ENCODE measurements at regions not wholly inside any gene's neighbourhood (a gene's known extent, or its start where the extent isn't known, plus 50 kb on each side); places are given as distances from the start of the nearest gene placed in this dataset.

- no peak overlapping the region for H3K4me3 ChIP-seq (ENCODE audit: low read depth, low read length)
- DNase-seq (ENCODE audit: low read depth), result no peak
- no peak for TF ChIP-seq CTCF (IDR thresholded peaks at IDR 0.05; ENCODE audit: control insufficient read depth, extremely low read depth, insufficient read depth)
Observed at GRCh38 chr21:35254006-35254764, 205.1 kb upstream of the RUNX1 start.

GRCh38 chr21:35252831-35253230 is 203.7 kb upstream of the RUNX1 start:
- H3K4me3 ChIP-seq (ENCODE audit: low read depth, low read length), result no peak overlapping the region
- DNase-seq (ENCODE audit: low read depth), result no peak
- no peak for TF ChIP-seq CTCF (IDR thresholded peaks at IDR 0.05; ENCODE audit: control insufficient read depth, extremely low read depth, insufficient read depth)

GRCh38 chr21:35249636-35250035 is 200.5 kb upstream of the RUNX1 start:
- peak; percentile 87 for DNase-seq (ENCODE audit: low read depth)
- no peak for TF ChIP-seq CTCF (IDR thresholded peaks at IDR 0.05; ENCODE audit: control insufficient read depth, extremely low read depth, insufficient read depth)
- no peak overlapping the region for H3K4me3 ChIP-seq (ENCODE audit: low read depth, low read length)

GRCh38 chr21:35245879-35246278 is 196.8 kb upstream of the RUNX1 start:
- no peak for TF ChIP-seq CTCF (IDR thresholded peaks at IDR 0.05; ENCODE audit: control insufficient read depth, extremely low read depth, insufficient read depth)
- no peak overlapping the region for H3K4me3 ChIP-seq (ENCODE audit: low read depth, low read length)
- no peak for DNase-seq (ENCODE audit: low read depth)

GRCh38 chr21:35244514-35244913 is 195.4 kb upstream of the RUNX1 start:
- no peak overlapping the region for H3K4me3 ChIP-seq (ENCODE audit: low read depth, low read length)
- no peak for DNase-seq (ENCODE audit: low read depth)
- no peak for TF ChIP-seq CTCF (IDR thresholded peaks at IDR 0.05; ENCODE audit: control insufficient read depth, extremely low read depth, insufficient read depth)

GRCh38 chr21:35243171-35243570 is 194.1 kb upstream of the RUNX1 start:
- no peak for DNase-seq (ENCODE audit: low read depth)
- no peak overlapping the region for H3K4me3 ChIP-seq (ENCODE audit: low read depth, low read length)
- no peak for TF ChIP-seq CTCF (IDR thresholded peaks at IDR 0.05; ENCODE audit: control insufficient read depth, extremely low read depth, insufficient read depth)

GRCh38 chr21:35239811-35240219 is 190.7 kb upstream of the RUNX1 start:
- DNase-seq (ENCODE audit: low read depth), result no peak
- H3K4me3 ChIP-seq (ENCODE audit: low read depth, low read length), result no peak overlapping the region
- TF ChIP-seq CTCF (IDR thresholded peaks at IDR 0.05; ENCODE audit: control insufficient read depth, extremely low read depth, insufficient read depth), result no peak
